Renal pelvis (tissue), 1 donor: ENCODE measurements at regions not wholly inside any gene's neighbourhood (a gene's known extent, or its start where the extent isn't known, plus 50 kb on each side); places are given as distances from the start of the nearest gene placed in this dataset.
"Not testable (repeated sequence)": the region's sequence is repeated elsewhere in the genome, so short reads cannot be mapped to it uniquely, and the experiment has no call there.

Source experiments
- DNase-seq: peaks from one replicate; pipeline ENCODE4 v3.0.0-alpha.2; 2013

DNA sequence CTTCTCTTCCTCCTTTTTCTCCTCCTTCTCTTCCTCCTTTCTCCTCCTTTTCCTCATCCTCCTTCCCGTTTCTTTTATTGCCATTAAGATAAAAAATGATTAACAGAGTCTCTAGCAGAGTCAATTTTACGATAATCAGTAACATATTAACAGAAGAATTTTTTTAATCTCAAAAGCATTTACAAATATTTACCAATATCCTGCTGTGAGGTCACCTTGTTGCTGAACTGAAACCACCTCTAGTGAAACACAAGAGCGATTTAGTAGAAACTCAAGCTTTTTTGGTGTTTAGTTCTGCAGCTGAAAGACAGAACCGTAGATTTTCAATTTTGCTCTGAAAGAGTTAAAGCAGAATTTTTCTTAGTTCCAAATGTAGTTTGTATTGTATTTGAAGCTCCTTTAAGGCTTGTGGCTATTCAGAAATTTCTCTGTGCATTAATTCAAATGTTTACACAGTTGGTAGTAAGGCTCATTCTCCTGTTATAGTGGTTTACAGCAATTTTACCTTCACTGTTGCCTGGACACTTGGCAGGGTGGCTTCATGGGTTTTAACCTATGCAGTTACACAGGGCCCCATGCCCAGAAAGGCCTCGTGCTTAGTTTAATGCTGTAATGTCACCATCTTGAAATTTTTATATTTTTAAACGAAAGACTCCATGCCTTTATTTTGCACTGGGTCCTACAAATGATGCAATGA, 1106.6 kb upstream of the FAM98A start:
- peak; percentile 7 for DNase-seq

DNA sequence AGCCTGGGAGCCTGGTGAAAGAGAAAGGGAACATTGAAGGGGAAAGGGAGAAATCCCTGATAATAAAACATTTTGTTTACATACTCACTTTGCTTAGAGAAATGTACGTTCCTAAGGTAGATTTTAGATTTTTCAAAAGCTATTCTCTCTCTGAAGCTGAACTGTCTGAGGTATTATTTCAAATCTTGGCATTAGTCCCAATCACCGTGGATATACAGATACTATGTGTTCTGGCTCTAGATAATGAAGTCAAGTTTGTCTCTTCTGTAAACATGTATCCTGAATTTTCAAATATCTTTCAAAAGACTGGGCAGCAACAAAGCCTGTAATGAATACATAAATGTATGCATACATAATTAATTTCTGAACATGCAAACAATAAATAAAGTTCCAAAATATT, 1104.2 kb upstream of the FAM98A start:
- DNase-seq, result no peak

DNA sequence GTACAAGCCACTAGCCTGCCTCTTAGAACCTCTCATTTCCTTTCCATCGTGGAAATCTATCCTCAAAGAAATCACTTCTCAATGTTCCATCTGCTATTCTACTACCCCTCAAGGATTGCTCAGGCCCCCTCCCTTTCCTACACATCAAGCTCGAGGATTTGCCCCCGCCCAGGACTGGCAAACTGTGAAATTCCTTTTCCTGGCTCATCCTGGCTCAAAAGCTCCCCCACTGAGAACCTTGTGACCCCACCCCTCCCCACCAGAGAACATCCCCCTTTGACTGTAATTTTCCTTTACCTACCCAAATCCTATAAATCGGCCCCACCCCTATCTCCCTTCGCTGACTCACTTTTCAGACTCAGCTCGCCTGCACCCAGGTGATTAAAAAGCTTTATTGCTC, 1103.3 kb upstream of the FAM98A start:
- DNase-seq, result not testable (repeated sequence)

DNA sequence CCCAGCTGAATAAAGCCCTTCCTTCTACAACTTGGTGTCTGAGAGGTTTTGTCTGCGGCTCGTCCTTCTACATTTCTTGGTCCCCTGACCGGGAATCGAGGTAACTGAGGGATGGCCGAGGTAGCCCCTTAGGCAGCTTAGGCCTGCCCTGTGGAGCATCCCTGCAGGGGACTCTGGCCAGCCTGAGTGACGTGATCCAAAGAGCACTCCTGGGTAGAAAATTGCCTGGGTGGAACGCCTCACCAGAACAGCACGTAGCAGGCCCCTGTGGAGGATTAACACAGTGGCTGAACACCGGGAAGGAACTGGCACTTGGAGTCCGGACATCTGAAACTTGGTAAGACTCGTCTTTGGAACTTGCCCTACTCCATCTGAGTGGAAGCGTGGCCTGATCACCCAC, 1078.5 kb upstream of the FAM98A start:
- not testable (repeated sequence) for DNase-seq

DNA sequence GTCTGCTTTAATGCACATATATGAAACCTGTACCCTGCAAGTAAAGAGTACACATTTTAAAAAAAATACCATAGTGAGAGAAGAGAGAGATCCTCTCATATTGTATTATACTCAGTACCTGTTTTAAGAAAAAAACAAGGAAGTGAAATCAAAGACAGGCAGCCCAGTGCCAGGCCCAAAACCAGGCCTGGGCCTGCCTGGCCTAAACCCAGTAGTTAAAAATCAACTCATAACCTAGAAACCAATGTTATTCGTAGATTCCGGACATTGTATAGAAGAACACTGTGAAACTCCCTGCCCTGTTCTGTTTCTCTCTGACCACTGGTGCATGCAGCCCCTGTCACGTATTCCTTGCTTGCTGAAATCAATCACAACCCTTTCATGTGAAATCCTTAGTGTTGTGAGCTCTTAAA, 1078.0 kb upstream of the FAM98A start:
- DNase-seq, result not testable (repeated sequence)

DNA sequence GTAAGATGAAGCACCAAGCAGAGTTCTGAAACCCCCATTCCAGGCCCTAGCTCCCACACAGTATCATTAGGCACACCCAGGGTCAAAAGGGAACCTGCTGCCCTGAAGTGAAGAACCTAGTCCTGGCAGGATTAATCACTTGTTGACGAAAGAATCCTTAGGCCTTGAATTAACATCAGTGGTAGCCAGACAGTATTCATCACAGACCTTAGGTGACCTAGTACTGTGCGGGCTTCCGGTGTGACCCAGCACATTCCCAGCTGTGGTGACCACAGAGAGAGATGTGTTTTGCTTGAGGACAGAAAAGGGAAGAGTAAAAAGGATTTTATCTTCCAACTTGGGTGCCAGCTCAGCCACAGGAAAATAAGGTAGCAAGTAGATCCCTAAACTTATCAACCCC, 1071.4 kb upstream of the FAM98A start:
- DNase-seq, result no peak

DNA sequence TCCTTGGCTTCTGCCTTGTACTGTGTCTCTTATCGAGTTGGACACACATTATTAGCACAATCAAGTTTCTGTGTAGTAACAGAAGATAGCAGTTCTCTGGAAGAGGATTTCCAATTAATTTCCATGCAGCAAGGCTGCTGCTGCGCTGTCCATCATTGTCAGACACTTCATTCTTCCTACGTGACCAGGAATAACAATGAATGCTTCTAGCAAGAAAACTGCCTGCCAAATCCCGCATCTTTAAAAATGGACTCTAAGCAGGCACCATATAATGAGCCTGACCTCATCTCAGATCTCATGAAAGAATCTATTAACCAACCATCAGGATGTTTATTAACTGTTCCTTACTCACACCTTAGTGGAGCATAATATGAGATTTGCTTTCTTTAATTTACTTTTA, 1067.7 kb upstream of the FAM98A start:
- no peak for DNase-seq

DNA sequence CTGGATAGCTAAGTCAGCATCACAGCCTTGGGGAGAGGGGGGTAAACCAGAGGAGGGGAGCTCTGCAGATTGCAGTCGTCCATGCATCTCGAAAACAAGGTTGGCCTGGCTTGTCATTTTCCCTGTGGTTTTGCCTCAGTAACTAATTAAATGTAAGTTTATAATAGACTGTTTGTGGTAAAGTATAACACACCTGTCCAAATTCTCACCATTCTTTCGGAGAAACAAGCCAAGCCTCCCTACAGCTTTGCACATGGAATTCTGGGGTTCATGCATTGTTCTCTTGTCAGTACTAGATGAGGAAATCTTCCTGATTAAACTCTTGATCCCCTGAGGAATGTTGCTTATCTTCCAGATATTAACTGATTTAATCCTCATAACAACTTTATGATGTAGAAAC, 1065.2 kb upstream of the FAM98A start:
- DNase-seq, result no peak

DNA sequence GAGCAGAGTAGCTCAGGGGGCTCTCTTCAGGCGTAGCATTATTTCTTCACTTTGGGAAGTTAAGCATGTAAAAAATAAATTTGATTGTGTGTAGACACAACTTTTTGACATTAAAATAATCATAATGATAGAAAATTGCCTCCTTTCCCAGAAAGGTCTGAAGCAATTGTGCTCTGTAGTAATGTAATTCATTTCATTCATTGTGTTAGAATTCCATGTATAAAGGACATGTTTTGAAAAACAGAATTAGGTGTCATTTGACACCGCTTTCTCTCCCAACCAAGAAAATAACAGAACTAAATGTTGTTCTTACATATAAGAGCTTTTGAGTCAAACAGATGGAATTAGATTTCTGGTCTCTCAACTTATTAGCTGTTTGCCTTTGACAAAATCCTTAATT, 1064.2 kb upstream of the FAM98A start:
- no peak for DNase-seq

DNA sequence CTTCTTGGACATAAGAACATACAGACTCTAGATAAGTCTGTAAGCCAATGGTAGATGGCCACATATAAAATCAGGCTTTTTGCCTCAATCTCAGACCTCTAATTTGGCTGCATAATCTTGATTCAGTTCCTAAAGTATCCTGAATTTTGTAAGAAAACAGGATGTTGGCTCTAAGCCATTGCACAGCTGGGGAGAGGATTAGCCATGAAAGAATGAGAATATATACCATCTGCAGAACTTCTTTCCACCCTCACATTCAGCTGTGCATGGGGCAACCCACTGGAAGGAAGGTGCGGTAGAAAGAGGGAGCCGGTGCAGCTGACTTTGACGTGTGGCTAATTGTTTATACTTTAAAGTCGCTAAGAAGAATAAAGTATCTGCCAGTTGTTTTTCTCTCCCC, 1061.6 kb upstream of the FAM98A start:
- no peak for DNase-seq

DNA sequence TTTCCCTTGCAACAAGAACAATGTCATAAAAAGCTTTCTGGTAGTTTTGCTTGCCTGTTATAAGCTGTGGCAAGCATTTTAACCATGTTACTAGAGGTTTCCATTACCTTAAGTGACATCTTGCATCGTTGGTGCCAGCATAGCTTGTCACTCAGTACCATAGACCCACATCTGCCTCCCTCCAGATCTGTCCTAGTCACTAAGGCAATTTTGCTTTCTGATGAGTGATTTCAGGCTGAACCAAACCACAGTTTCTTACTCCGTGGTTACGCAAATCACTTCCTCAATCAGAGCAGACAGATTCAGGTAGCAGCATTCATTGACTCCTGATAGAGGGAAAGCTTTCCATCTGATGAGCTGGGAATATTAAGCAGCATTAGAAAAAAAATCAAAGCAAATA, 1057.5 kb upstream of the FAM98A start:
- no peak for DNase-seq

DNA sequence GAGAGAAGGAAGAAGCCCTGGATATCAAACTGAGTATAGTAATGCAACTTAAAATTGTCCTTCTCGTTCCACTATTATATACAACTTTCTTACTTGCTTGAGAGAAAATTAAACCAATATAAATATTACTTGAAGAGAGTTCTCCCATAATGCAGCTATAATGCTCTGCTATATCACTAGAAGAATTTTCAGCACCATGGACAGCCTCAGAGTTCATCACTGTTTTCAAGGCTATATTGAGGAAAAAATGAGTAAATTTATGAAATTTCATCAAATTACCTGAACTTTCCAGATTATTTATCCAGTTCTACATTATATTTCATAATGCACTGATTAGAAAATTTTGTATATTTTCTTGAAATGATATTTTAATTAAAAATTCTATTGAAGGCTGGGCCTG, 1053.5 kb upstream of the FAM98A start:
- peak; percentile 30 for DNase-seq

DNA sequence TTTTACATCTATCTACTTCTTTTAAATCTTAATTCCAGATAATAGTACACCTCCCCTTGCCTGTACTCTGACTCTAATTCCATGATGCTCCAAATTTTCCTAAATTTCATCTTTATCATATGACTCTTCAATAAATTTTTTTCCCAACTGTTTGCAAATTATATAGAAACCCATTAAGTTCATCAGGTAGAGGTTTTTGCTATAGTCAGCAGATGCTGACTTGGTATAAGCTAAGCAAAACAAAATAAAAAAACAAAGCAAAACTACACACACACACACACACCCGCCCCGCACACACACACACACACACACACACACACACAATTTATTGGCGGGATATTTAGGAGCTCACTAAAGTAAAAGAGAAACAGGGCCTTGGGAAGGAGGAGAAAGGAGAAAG, 1047.8 kb upstream of the FAM98A start:
- no peak for DNase-seq

DNA sequence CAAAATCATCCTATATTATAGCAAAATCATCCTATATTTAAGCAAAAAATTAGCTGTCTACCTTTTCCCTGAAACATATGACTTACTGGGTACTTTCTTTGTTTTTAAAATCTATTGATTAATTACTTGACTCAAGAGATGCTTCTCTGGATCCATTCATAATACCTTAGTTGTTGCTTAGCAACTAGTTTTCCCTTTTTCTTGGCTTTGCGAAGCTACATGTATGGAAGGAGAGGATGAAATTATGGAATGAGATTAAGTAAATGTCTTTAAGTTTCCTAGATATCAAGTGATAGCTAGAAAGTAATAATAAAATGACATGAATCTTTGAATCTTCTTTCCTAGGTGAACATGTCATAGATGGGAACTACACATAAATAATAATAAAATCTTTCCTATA, 1033.2 kb upstream of the FAM98A start:
- DNase-seq, result no peak

DNA sequence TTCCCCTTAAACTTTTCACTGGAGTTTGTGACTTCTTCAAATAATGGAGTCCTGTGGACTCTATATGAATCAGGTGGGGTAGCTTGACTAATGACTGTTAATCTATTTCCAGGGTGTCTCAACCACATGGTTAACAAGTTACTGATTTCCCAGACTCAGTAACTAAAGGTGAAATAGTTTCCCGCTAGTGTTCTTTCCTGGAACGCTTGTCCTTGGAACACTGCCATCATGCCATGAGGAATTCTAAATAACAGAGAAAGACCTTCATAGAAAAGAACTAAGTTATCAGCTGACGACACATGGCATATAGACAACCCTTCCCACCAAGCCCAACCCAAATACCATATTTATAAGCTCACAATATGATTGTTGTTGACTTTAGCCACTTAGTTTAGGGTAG, 1027.9 kb upstream of the FAM98A start:
- peak; percentile 71 for DNase-seq

DNA sequence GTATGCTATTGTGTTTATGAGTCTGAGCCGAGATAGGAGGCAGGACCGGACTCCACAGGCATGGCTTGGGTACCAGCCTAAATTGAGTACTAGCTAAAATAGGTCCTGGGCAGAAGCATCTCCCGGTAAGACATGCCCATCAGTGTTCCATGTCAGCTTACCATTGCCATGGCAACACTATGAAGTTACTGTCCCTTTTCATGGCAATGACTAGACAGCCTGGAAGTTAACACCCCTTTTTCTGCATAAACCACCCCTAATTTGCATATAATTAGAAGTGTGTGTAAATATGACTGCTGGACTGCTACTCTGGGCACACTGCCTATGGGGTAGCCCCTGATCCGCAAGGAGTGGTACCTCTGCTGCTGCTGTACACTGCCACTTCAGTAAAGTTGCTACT, 1005.1 kb upstream of the FAM98A start:
- DNase-seq, result no peak

DNA sequence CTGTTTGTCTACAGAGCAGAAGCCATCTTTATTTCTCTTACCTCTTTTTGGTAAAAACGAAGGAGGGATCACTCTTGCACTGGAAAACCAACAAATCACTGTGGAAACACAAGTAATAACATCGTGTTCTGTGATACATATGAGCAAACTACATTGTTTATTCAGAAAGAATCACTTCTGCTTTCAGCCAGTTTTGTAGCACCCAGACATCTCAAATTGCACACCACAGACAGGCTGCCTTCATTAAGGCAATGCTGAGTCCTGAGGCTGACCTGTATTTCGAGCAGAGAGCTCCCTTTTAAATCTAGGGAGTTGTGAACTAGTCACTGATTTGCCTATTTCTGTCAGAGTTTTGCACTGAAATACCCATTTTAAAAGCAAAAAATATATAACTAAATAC, 1003.2 kb upstream of the FAM98A start:
- no peak for DNase-seq

DNA sequence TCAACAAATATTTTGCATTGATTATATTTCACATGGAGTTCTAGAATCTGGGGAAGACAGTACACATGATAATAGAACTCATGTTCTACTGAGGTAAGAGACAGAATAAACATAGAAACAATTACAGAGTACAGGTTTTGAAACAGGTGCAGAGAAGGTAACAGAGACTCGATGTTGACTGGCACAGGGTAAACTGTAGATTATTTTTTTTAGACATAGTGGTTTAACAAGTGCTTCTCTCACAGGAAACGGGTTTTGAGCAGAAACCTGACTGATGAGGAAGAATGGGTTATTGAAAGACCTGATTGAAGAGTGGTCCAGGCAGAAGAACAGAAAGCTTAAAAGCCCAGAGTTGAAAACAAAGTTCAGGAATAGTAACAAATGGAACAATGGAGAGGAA, 1002.5 kb upstream of the FAM98A start:
- no peak for DNase-seq

DNA sequence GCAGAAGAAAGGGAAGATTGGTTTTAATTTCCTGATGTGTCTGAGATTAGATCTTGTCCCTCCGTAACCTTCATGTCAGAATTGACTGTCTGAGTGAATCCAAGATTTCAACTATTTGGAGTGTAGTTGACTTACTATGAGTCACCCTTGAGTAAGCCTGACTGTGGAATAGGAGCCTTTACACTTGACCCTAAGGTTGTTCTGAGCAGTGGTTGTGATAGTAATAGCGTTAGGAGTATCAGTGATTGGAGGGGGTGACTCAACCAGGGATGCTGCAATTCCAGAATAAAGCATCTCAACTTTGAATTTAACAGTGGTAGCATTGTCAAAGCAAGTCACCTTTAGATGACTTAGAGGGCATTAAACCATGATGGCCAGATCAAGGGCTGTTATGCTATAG, 979.5 kb upstream of the FAM98A start:
- no peak for DNase-seq

DNA sequence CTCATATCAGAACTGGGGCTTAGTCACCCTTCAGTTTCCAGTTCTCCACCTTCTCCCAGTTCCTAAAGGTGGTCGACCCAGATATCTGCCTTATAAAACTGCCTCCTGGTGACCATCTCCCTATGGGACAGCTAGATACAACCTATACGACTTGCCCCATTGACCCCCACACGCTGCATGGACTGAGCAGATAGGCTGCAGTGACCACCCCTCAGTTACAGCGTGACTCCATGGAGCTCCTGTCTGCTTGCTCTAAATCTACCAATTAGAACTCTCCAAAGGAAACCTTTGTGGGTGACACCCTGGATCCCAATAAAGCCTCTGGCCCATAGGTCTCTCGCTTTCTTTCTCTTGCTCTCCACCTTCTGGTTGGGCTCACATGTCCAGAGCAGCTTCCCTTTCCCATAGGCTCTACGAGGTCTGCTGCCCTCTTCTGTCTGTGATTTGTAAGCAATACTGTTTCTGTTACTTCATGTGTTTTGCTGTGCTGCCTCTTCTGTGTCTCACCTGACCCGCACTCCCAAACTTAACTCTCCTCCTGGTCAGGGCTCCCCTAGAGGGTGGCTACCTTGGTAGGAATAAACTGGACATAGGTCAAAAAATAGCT, 971.3 kb upstream of the FAM98A start:
- DNase-seq, result peak; percentile 37

DNA sequence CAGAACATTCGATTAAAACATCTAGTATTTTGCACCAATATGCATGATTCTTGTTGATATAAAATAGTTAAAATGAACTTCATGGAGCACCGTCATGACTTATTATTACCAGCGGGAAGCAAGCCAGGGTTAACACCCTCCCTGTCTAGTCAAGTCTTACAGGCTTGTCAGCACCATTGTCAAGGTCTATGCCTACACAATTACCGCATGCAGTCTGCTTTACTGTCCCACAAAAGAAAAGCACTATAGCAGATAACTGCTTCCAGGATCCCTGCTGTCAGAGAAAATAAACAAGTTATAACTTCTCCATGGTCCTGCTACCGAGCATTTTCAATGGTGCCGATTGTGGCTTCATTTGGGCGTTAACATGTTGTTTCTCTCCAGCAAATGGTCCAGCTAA, 968.0 kb upstream of the FAM98A start:
- DNase-seq, result no peak

DNA sequence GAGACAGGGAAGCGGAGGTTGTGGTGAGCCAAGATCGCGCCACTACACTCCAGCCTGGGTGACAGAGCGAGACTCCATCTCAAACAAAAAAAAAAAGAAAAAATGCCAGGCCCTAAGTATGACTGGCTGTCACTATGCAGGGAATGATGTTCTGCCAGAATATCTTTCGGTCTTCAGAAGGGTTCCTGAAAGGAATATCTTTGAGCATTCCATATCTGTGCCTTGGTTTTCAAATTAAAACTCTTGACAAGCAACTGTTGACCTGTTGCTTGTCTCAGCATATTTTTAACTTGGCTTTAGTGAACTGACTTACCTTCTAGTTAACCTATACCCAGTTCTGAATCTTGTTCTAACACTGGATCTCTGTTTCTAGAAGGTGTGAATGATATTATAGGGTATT, 953.2 kb upstream of the FAM98A start:
- no peak for DNase-seq

DNA sequence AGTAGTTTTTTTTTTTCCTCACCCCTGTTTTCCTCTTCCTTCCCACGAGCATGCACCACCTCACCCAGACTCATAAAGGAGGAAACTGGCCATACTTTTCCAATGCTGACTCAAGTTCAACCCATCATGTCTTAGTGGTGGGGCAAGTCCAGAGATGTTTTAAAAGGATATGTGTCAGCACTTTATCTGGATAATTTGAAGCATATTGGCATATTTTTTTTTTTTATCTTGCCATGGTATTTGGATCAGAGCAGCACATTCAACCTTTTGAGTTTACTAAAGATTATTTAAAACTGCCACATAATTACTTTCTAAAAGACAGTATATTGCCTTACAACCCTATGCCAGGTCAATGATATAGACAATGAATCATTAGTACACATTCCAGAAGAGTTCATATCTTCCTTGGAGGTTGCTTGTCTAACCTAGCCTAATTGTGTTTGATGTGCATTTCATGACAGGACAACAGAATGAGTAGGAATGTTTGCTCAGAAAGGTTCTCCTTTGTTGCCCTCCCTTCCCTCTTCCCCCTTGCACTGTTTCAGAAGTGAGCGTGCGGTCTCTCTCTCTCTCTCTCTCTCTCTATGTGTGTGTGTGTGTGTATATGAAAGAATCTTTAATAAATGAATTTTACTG, 950.7 kb upstream of the FAM98A start:
- no peak for DNase-seq

DNA sequence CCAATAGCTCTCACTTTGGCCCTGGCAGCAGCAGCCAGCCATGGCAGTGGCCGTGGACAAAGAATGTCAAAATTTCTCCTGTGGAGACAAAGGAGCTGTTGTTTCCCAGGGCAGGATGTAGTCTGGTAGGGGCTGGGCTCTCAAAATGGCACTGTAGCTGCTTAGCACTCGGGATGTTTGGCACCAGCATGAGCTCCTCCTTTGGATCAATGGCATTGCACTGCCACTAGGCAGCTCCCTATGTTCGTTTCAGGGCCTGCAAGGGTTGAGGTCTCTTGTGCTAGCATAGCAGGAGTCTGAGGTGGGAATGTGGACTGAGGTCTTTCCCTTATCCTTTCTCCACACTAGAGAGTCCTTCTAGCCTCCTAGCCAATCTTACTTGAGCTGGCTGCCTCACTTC, 948.8 kb upstream of the FAM98A start:
- no peak for DNase-seq
